ENCODE measurements at regions not wholly inside any gene's neighbourhood (a gene's known extent, or its start where the extent isn't known, plus 50 kb on each side); places are given as distances from the start of the nearest gene placed in this dataset.

DNA sequence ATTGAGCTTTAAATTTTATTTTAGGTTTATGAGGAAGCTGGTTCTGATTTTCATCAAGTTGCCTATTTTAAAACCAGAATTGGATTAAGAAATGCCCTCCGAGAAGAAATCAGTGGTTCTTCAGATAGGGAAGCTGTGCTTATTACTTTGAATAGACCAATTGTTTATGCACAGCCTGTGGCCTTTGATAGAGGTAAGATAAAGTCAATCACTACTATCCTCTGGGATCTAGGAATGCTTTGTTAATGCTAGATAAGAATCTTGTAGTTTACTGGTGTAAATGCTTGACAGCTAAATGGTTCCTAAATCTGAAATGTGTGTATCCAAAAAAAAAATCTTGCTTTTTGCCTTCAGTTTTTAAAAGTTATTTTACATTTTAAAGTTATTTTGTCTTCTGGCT lies 73.0 kb upstream of the ADAD1 start:
- Histone ChIP-seq H3K4me1 (ENCODE audit: insufficient read depth, low read length) (no peaks in the 10 kb centered on the region), H4K5ac (ENCODE audit: insufficient read length, low read depth, low read length) (no peak overlapping the region), H3K4me2 (ENCODE audit: insufficient read depth, insufficient read length, low read length) (no peak overlapping the region), H3K4ac (ENCODE audit: low read depth, low read length) (no peak overlapping the region), H3T11ph (ENCODE audit: low read length) (no peak overlapping the region), H3K27ac (ENCODE audit: insufficient read length, low read depth, low read length) (no peak overlapping the region), H2BK5ac (ENCODE audit: insufficient read length, low read length) (no peak overlapping the region), H4K91ac (ENCODE audit: insufficient read length, low read depth, low read length) (no peak overlapping the region), H3K9me3 (ENCODE audit: control insufficient read depth, low read depth, low read length) (no peaks in the 10 kb centered on the region), H4K20me1 (ENCODE audit: control insufficient read depth, insufficient read depth, insufficient read length) (no peaks in the 10 kb centered on the region), H2BK20ac (ENCODE audit: low read depth, low read length, poor library complexity, severe bottlenecking) (no peak overlapping the region), H3K79me1 (ENCODE audit: insufficient read depth, low read depth, low read length, poor library complexity, severe bottlenecking) (no peaks in the 10 kb centered on the region), H2AFZ (ENCODE audit: low read length) (no peak overlapping the region), H3K23ac (ENCODE audit: insufficient read length, low read depth, low read length) (no peak overlapping the region), H3K23me2 (ENCODE audit: insufficient read length, low read depth, low read length, poor library complexity, severe bottlenecking) (no peaks in the 10 kb centered on the region), H2BK120ac (ENCODE audit: low read depth, low read length, poor library complexity, severe bottlenecking) (no peak overlapping the region), H2BK12ac (ENCODE audit: insufficient read length, low read depth, low read length) (no peak overlapping the region), H3K27me3 (ENCODE audit: insufficient read depth, low read length) (no peaks in the 10 kb centered on the region), H2AK5ac (ENCODE audit: insufficient read length, low read length) (no peak overlapping the region), H2BK15ac (ENCODE audit: low read depth, low read length) (no peak overlapping the region), H3K18ac (ENCODE audit: insufficient read length, low read depth, low read length) (no peak overlapping the region), H3K79me2 (ENCODE audit: insufficient read depth, low read length) (no peaks in the 10 kb centered on the region), H3K9ac (ENCODE audit: extremely low read depth, insufficient read length, low read length) (no peak overlapping the region), H3K56ac (ENCODE audit: insufficient read length, low read depth, low read length) (no peak overlapping the region), H4K8ac (replicated peaks; ENCODE audit: insufficient read length, low read depth, low read length) (no peak overlapping the region), H3K14ac (ENCODE audit: insufficient read depth, low read length) (no peak overlapping the region)
- Mint-ChIP-seq H3K36me3 (ENCODE audit: insufficient read depth in 1 of 3, low read depth in 3 of 3) (peaks cover 1 to 12% (median 9%) of the 10 kb centered on the region in 3 experiments; a peak in 5 of 7 replicates), H3K27ac (no peak overlapping the region), H3K9me3 (no peaks in the 10 kb centered on the region), H3K27me3 (ENCODE audit: low read depth) (no peaks in the 10 kb centered on the region), H3K4me1 (no peaks in the 10 kb centered on the region), H3K4me3 (no peak overlapping the region)
- no CpG with 5 or more reads among the region's 1 CpG for WGBS (ENCODE audit: extremely low coverage, insufficient read length, low lambda C conversion rate)
- TF ChIP-seq, protein P1, sequence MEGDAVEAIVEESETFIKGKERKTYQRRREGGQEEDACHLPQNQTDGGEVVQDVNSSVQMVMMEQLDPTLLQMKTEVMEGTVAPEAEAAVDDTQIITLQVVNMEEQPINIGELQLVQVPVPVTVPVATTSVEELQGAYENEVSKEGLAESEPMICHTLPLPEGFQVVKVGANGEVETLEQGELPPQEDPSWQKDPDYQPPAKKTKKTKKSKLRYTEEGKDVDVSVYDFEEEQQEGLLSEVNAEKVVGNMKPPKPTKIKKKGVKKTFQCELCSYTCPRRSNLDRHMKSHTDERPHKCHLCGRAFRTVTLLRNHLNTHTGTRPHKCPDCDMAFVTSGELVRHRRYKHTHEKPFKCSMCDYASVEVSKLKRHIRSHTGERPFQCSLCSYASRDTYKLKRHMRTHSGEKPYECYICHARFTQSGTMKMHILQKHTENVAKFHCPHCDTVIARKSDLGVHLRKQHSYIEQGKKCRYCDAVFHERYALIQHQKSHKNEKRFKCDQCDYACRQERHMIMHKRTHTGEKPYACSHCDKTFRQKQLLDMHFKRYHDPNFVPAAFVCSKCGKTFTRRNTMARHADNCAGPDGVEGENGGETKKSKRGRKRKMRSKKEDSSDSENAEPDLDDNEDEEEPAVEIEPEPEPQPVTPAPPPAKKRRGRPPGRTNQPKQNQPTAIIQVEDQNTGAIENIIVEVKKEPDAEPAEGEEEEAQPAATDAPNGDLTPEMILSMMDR (conservative IDR thresholded peaks at IDR 0.05): no peak
- no peak for DNase-seq

Measured in H9 (cell line).